Prostate gland (tissue), 2 donors: ENCODE measurements at regions not wholly inside any gene's neighbourhood (a gene's known extent, or its start where the extent isn't known, plus 50 kb on each side); places are given as distances from the start of the nearest gene placed in this dataset.

ENCODE experiments used
- DNase-seq: peaks from one replicate; pipeline ENCODE4 v3.0.0-alpha.2; 2019; ENCODE audit warnings: low spot score
- H3K27ac ChIP-seq, 2 donors: fragments of 200-600 bp; sonication (generic); 2 replicates each; pipeline ENCODE4 v1.5.1; 2017 to 2019
- H3K27me3 ChIP-seq: fragments of 200-600 bp; sonication (generic); replicated peaks from 2 replicates; pipeline ENCODE4 v1.5.1; 2019; ENCODE audit not compliant: insufficient read depth
- H3K36me3 ChIP-seq, 2 donors: fragments of 200-600 bp; sonication (generic); 1 replicate in 1 of 2; 2 replicates in 1 of 2; pipeline versions ENCODE4 v1.5.1 to v1.8.1; 2017 to 2019
- H3K4me1 ChIP-seq: fragments of 200-600 bp; sonication (generic); replicated peaks from 2 replicates; pipeline ENCODE4 v1.5.1; 2019
- H3K4me3 ChIP-seq, 2 donors: fragments of 200-600 bp; sonication (generic); 2 replicates each; pipeline ENCODE4 v1.5.1; 2017 to 2019
- H3K9me3 ChIP-seq: fragments of 200-600 bp; sonication (generic); 2 replicates; pipeline ENCODE4 v1.5.1; 2017
- POLR2A ChIP-seq: fragments of 450-650 bp; IDR thresholded peaks from one replicate; pipeline ENCODE4 v1.6.1; 2016; ENCODE audit warnings: antibody characterized with exemption, mild to moderate bottlenecking
- POLR2AphosphoS5 ChIP-seq: sonication (generic); formaldehyde crosslinking; IDR thresholded peaks from one replicate; pipeline ENCODE4 v1.6.1; 2017; ENCODE audit warnings: antibody characterized with exemption
- WGBS: methylation state at CpG from one replicate; pipeline ENCODE4 v1.1.5; 2018; 5-methylcytosine and 5-hydroxymethylcytosine counted together
- intact Hi-C: fragments of 100-400 bp; cut with DNase I; formaldehyde crosslinking; loops from one replicate; pipeline ENCODE4 v1.14.2; 2022
- TF ChIP-seq, protein P1 (sequence below), 4 experiments: fragments of 200-600 bp in 2 of 4; fragments of 450-650 bp in 2 of 4; sonication (generic) in 2 of 4; IDR thresholded peaks; 1 replicate in 3 of 4; 2 replicates in 1 of 4; pipeline ENCODE4 v1.5.1; 2016 to 2019; ENCODE audit warnings: antibody characterized with exemption in 4 of 4, mild to moderate bottlenecking in 2 of 4, moderate library complexity in 2 of 4

DNA sequence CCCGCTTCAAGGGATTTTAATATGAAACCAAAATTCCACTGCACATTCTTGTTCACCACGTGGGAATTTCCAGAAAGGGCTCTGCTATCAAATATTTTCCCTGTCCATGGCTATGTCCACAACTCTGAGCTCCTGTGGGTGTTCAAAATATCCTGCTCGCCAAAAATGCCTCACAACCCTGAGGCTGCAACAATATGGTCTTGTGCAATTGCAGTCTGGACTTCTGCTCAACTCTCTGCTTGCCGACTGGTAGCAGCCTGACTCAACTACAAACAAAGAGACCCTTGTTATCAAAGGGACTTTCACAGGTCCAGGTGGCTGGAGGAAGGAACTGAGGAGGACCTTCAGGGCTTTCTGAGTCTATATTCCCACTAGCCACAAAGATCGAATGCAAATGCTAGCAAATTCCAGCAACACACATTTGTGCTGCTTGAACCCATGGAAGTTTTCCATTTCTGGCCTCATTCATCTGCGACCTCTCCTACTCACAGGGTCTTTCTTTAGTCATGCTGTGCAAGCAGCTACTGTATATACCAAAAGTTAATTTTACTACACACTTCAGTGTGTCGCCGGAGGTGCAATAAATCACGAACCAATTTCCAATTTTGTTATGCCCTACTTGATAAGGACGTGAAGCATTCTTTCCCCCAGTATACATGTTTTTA, 169.2 kb upstream of the SLC30A5 start:
- H3K36me3 ChIP-seq, result no peaks in the 10 kb centered on the region
- intact Hi-C loops, result no loop called here
- no peak for DNase-seq
- TF ChIP-seq, protein P1, sequence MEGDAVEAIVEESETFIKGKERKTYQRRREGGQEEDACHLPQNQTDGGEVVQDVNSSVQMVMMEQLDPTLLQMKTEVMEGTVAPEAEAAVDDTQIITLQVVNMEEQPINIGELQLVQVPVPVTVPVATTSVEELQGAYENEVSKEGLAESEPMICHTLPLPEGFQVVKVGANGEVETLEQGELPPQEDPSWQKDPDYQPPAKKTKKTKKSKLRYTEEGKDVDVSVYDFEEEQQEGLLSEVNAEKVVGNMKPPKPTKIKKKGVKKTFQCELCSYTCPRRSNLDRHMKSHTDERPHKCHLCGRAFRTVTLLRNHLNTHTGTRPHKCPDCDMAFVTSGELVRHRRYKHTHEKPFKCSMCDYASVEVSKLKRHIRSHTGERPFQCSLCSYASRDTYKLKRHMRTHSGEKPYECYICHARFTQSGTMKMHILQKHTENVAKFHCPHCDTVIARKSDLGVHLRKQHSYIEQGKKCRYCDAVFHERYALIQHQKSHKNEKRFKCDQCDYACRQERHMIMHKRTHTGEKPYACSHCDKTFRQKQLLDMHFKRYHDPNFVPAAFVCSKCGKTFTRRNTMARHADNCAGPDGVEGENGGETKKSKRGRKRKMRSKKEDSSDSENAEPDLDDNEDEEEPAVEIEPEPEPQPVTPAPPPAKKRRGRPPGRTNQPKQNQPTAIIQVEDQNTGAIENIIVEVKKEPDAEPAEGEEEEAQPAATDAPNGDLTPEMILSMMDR (IDR thresholded peaks at IDR 0.05), result no peak
- TF ChIP-seq POLR2AphosphoS5 (no peak), POLR2A (no peak)
- H3K4me3 ChIP-seq, result no peak overlapping the region
- no peaks in the 10 kb centered on the region for H3K9me3 ChIP-seq
- H3K27ac ChIP-seq, result no peak overlapping the region
- H3K4me1 ChIP-seq, result no peaks in the 10 kb centered on the region
- H3K27me3 ChIP-seq, result no peaks in the 10 kb centered on the region
- WGBS, result 79% methylated on average over 10 of the region's 10 CpGs

DNA sequence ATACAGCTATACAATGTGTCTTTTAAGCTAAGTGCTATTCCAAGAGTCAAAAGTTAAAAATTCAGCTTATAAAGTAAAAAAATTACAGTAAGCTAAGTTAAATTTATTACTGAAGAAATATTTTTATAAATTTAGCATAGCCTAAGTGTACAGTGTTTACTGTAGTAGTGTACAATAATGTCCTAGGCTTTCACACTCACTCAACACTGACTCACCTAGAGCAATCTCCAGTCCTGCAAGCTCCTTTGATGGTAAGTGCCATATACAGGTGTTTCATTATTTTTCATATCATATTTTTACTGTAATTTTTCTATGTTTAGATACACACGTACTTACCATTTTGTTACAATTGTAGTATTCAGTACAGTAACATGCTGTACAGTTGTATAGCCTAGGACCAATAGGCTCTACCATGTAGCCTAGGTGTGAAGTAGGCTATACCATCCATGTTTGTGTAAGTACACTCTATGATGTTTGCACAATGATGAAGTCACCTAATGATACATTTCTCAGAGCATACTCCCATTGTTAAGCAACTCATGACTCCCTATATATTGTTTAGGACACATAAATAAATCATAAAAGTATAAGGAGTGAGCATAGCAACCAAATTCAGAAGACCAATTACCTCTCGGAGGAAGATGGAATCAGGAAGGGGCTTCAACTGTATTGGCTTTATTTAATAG, 165.1 kb upstream of the SLC30A5 start:
- no peak for DNase-seq
- Histone ChIP-seq H3K9me3 (no peaks in the 10 kb centered on the region), H3K27ac (no peak overlapping the region), H3K36me3 (no peaks in the 10 kb centered on the region), H3K4me3 (no peak overlapping the region), H3K4me1 (no peaks in the 10 kb centered on the region), H3K27me3 (no peaks in the 10 kb centered on the region)
- 96% methylated on average over 2 of the region's 2 CpGs for WGBS
- TF ChIP-seq POLR2A, result no peak
- TF ChIP-seq POLR2AphosphoS5, result no peak
- TF ChIP-seq, protein P1 (IDR thresholded peaks at IDR 0.05), result no peak
- intact Hi-C loops, result no loop called here

DNA sequence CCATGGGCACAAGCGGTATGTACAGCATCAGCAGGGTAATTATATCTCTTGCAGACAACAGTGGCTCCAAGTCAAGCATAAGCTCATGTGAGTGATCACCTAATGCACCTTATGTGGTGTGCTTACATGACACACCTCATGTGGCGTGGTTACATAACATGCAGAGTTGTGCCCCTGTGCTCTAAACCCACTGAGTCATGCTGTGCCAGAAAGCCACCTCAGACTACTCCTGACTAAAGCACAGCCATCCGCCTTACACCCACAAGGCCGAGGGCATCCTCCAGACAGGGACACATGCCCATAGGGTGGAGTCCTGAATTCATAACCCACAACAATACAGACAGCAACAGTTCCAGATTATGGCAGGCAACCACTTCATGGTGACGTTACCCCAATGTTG, 163.7 kb upstream of the SLC30A5 start:
- Histone ChIP-seq H3K9me3 (no peaks in the 10 kb centered on the region), H3K27ac (no peak overlapping the region), H3K4me1 (no peaks in the 10 kb centered on the region), H3K36me3 (no peaks in the 10 kb centered on the region), H3K27me3 (no peaks in the 10 kb centered on the region), H3K4me3 (no peak overlapping the region)
- WGBS, result 98% methylated on average over 5 of the region's 5 CpGs
- TF ChIP-seq POLR2AphosphoS5 (no peak), POLR2A (no peak)
- TF ChIP-seq, protein P1 (IDR thresholded peaks at IDR 0.05), result no peak
- intact Hi-C loops, result no loop called here
- no peak for DNase-seq

DNA sequence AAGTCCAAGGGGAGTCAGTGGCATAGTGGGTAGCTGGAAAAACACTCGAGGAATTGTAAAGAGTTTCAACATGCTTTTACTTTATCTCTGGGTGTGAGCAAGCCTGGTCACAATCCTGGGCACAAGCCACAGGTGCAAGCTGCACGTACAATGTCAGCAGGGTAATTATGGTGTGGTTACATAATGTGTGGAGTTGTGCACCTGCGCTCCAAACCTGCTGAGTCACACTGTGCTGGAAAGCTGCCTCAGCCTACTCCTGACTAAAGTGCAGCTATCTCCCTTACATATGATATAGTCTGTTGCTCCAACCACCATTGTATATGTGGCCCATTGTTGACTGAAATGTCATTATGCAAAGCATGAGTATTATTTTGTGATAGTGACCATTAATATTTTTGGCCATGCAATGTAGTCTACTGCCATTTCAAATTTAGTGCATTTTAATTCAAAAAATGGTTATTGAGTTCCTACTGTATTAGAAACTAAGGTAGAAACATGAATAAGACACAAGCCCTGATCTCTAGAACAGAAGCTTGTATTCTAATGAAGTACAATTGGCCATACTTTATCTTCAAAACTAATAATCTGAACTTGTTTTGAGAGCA, 160.9 kb upstream of the SLC30A5 start:
- no peaks in the 10 kb centered on the region for H3K9me3 ChIP-seq
- WGBS, result 92% methylated on average over 3 of the region's 3 CpGs
- H3K36me3 ChIP-seq, result no peaks in the 10 kb centered on the region
- intact Hi-C loops, result no loop called here
- DNase-seq, result no peak
- no peak for TF ChIP-seq POLR2AphosphoS5
- TF ChIP-seq, protein P1 (IDR thresholded peaks at IDR 0.05), result no peak
- TF ChIP-seq POLR2A, result no peak
- no peak overlapping the region for H3K4me3 ChIP-seq
- no peaks in the 10 kb centered on the region for H3K27me3 ChIP-seq
- H3K27ac ChIP-seq, result no peak overlapping the region
- H3K4me1 ChIP-seq, result no peaks in the 10 kb centered on the region
